PC-9 (cell line): ENCODE measurements at regions not wholly inside any gene's neighbourhood (a gene's known extent, or its start where the extent isn't known, plus 50 kb on each side); places are given as distances from the start of the nearest gene placed in this dataset.

ENCODE experiments used
- EZH2 ChIP-seq: fragments of 200-600 bp; sonication (generic); IDR thresholded peaks from 2 replicates; pipeline ENCODE4 v1.8.0; 2017; ENCODE audit warnings: antibody characterized with exemption, low read depth
- TF ChIP-seq, protein P1 (sequence below): fragments of 200-600 bp; sonication (generic); conservative IDR thresholded peaks from 2 replicates; pipeline ENCODE4 v1.6.1; 2017; ENCODE audit warnings: mixed run types, antibody characterized with exemption, mild to moderate bottlenecking, moderate library complexity

DNA sequence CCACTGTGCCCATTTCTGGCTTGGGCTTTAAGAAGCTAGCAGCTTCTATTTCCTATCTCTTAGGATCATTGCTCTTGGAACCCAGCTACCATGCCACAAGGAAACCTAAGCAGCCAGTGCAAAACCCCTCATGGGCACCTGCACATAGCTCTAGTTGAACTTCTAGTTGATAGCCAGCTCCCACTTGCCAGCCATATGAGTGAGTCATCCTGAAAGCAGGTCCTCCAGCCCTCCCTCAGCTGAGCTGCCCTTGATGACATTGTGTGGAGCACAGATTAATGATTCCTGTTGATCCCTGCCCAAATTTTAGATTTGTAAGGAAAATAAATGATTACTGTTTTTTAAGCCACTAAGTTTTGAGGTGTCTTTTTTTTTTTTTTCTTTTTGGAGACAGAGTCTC, 234.2 kb upstream of the FBXO33 start:
- no peak for TF ChIP-seq EZH2
- TF ChIP-seq, protein P1, sequence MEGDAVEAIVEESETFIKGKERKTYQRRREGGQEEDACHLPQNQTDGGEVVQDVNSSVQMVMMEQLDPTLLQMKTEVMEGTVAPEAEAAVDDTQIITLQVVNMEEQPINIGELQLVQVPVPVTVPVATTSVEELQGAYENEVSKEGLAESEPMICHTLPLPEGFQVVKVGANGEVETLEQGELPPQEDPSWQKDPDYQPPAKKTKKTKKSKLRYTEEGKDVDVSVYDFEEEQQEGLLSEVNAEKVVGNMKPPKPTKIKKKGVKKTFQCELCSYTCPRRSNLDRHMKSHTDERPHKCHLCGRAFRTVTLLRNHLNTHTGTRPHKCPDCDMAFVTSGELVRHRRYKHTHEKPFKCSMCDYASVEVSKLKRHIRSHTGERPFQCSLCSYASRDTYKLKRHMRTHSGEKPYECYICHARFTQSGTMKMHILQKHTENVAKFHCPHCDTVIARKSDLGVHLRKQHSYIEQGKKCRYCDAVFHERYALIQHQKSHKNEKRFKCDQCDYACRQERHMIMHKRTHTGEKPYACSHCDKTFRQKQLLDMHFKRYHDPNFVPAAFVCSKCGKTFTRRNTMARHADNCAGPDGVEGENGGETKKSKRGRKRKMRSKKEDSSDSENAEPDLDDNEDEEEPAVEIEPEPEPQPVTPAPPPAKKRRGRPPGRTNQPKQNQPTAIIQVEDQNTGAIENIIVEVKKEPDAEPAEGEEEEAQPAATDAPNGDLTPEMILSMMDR: no peak
